IMR-90 (cell line): ENCODE measurements at regions not wholly inside any gene's neighbourhood (a gene's known extent, or its start where the extent isn't known, plus 50 kb on each side); places are given as distances from the start of the nearest gene placed in this dataset.

Source experiments
- ATAC-seq: fragments of 200-7000 bp; cut with Tn5 transposase; 2 replicates; pipeline ENCODE4 v1.9.1; 2020; ENCODE audit warnings: low read depth, mild to moderate bottlenecking, moderate library complexity
- BruUV-seq: library from RNA; stranded (reverse); fragments of 400-500 nt; replicated peaks from 2 replicates; lab custom pipeline; 2021; lab: Mats Ljungman, UMichigan
- CTCF ChIA-PET: fragments of 300-600 bp; formaldehyde crosslinking; extraction: SDS; loops from one replicate; lab custom pipeline; 2021; ENCODE audit warnings: antibody characterized with exemption; lab: Yijun Ruan, JAX
- POLR2A ChIA-PET: fragments of 300-600 bp; sonication (Branson Sonifier 250); formaldehyde crosslinking; loops from one replicate; lab custom pipeline; 2022; ENCODE audit warnings: antibody characterized with exemption; ENCODE audit not compliant: unreplicated experiment; lab: Charles Lee
- DNase-seq: peaks from one replicate; pipeline ENCODE4 v3.0.0; 2013
- H2AFZ ChIP-seq: replicated peaks from 2 replicates; pipeline ENCODE3; 2013; ENCODE audit warnings: low read length, mild to moderate bottlenecking; ENCODE audit not compliant: poor library complexity
- H2AK5ac ChIP-seq: 2 replicates; pipeline ENCODE4 v1.6.1; 2013; ENCODE audit warnings: low read depth, low read length, inconsistent platforms
- H2AK9ac ChIP-seq: replicated peaks from 2 replicates; pipeline ENCODE3; 2013; ENCODE audit warnings: mild to moderate bottlenecking, low read depth, low read length, moderate library complexity; ENCODE audit not compliant: poor library complexity
- H2BK120ac ChIP-seq: 2 replicates; pipeline ENCODE4 v1.6.1; 2013; ENCODE audit warnings: low read depth, low read length, inconsistent platforms
- H2BK15ac ChIP-seq: 3 replicates; pipeline ENCODE4 v1.6.1; 2013; ENCODE audit warnings: low read depth, low read length, inconsistent platforms
- H2BK20ac ChIP-seq: 2 replicates; pipeline ENCODE4 v1.6.1; 2013; ENCODE audit warnings: low read depth, mild to moderate bottlenecking, inconsistent platforms, low read length, moderate library complexity
- H2BK5ac ChIP-seq: 2 replicates; pipeline ENCODE4 v1.6.1; 2013; ENCODE audit warnings: mild to moderate bottlenecking, low read depth, low read length, inconsistent platforms; ENCODE audit not compliant: poor library complexity, severe bottlenecking
- H3K14ac ChIP-seq: replicated peaks from 2 replicates; pipeline ENCODE4 v1.6.1; 2013; ENCODE audit warnings: low read depth, low read length, inconsistent platforms
- H3K18ac ChIP-seq: 2 replicates; pipeline ENCODE4 v1.6.1; 2013; ENCODE audit warnings: low read depth, low read length, control low read depth
- H3K23ac ChIP-seq: 2 replicates; pipeline ENCODE4 v1.6.1; 2013; ENCODE audit warnings: low read depth, low read length, inconsistent platforms
- H3K27ac ChIP-seq: 2 replicates; pipeline ENCODE4 v1.5.1; 2013; ENCODE audit warnings: mild to moderate bottlenecking, control low read depth, low read length; ENCODE audit not compliant: insufficient read depth
- H3K27me3 ChIP-seq: 2 replicates; pipeline ENCODE4 v1.6.1; 2013; ENCODE audit warnings: low read length; ENCODE audit not compliant: control insufficient read depth, insufficient read depth
- H3K36me3 ChIP-seq: 2 replicates; pipeline ENCODE4 v1.6.1; 2013; ENCODE audit warnings: low read length, mixed read lengths; ENCODE audit not compliant: control insufficient read depth, insufficient read depth
- H3K4ac ChIP-seq: 2 replicates; pipeline ENCODE4 v1.6.1; 2013; ENCODE audit warnings: low read depth, low read length, inconsistent platforms
- H3K4me1 ChIP-seq: 2 replicates; pipeline ENCODE4 v1.6.1; 2013; ENCODE audit warnings: low read length, mixed read lengths; ENCODE audit not compliant: control insufficient read depth, insufficient read depth
- H3K4me2 ChIP-seq: 2 replicates; pipeline ENCODE4 v1.6.1; 2013; ENCODE audit warnings: low read depth, mild to moderate bottlenecking, control low read depth, low read length, moderate library complexity
- H3K4me3 ChIP-seq: 2 replicates; pipeline ENCODE4 v1.5.1; 2013; ENCODE audit warnings: low read depth, mild to moderate bottlenecking, control low read depth, low read length, moderate library complexity; ENCODE audit not compliant: insufficient read depth
- H3K56ac ChIP-seq: 2 replicates; pipeline ENCODE4 v1.6.1; 2013; ENCODE audit warnings: low read length, inconsistent platforms; ENCODE audit not compliant: insufficient read depth; ENCODE audit errors: extremely low read depth
- H3K79me1 ChIP-seq, 2 experiments: 2 replicates each; pipeline ENCODE4 v1.6.1; 2013; ENCODE audit warnings: low read length in 2 of 2, inconsistent platforms in 1 of 2, low read depth in 1 of 2
- H3K9ac ChIP-seq: 2 replicates; pipeline ENCODE4 v1.6.1; 2013; ENCODE audit warnings: low read depth, low read length, control low read depth
- H3K9me1 ChIP-seq: 2 replicates; pipeline ENCODE4 v1.6.1; 2013; ENCODE audit warnings: low read length, inconsistent platforms; ENCODE audit not compliant: insufficient read depth
- H3K9me3 ChIP-seq: 2 replicates; pipeline ENCODE4 v1.6.1; 2013; ENCODE audit warnings: low read length; ENCODE audit not compliant: control insufficient read depth, insufficient read depth
- H4K20me1 ChIP-seq: 2 replicates; pipeline ENCODE4 v1.6.1; 2013; ENCODE audit warnings: low read length, inconsistent platforms; ENCODE audit not compliant: insufficient read depth
- H4K5ac ChIP-seq: 2 replicates; pipeline ENCODE4 v1.6.1; 2013; ENCODE audit warnings: mild to moderate bottlenecking, low read depth, low read length, control low read depth
- H4K8ac ChIP-seq, 2 experiments: 2 replicates each; pipeline ENCODE4 v1.6.1; 2013; ENCODE audit warnings: low read depth in 2 of 2, low read length in 2 of 2, control low read depth in 1 of 2, inconsistent platforms in 1 of 2
- H4K91ac ChIP-seq: 2 replicates; pipeline ENCODE4 v1.6.1; 2013; ENCODE audit warnings: low read depth, low read length, inconsistent platforms; ENCODE audit not compliant: insufficient read depth
- ELK1 ChIP-seq: fragments of 150-350 bp; IDR thresholded peaks from 2 replicates; pipeline ENCODE4 v1.6.1; 2016; ENCODE audit warnings: low read depth, mild to moderate bottlenecking, low read length, moderate library complexity, borderline replicate concordance
- FOS ChIP-seq: fragments of 150-350 bp; IDR thresholded peaks from 2 replicates; pipeline ENCODE4 v1.6.1; 2016; ENCODE audit warnings: low read depth, low read length
- MAFK ChIP-seq: IDR thresholded peaks from 2 replicates; pipeline ENCODE4 v1.6.1; 2012; ENCODE audit warnings: low read depth, low read length, improper control_type of control experiment
- MAZ ChIP-seq: IDR thresholded peaks from 2 replicates; pipeline ENCODE4 v1.6.1; 2012; ENCODE audit warnings: low read depth, mild to moderate bottlenecking, low read length, improper control_type of control experiment, moderate library complexity, borderline replicate concordance
- NFE2L2 ChIP-seq: fragments of 150-350 bp; IDR thresholded peaks from 2 replicates; pipeline ENCODE4 v1.6.1; 2016; ENCODE audit warnings: low read depth, mild to moderate bottlenecking, low read length
- RCOR1 ChIP-seq: IDR thresholded peaks from 2 replicates; pipeline ENCODE4 v1.6.1; 2012; ENCODE audit warnings: mild to moderate bottlenecking, low read length, improper control_type of control experiment; ENCODE audit not compliant: insufficient replicate concordance
- RFX5 ChIP-seq: IDR thresholded peaks from 2 replicates; pipeline ENCODE4 v1.8.0; 2012; ENCODE audit warnings: low read depth, mild to moderate bottlenecking, low read length, moderate library complexity
- SMC3 ChIP-seq: fragments of 150-350 bp; IDR thresholded peaks from 2 replicates; pipeline ENCODE4 v1.6.1; 2016; ENCODE audit warnings: low read depth, mild to moderate bottlenecking, antibody characterized with exemption, low read length, moderate library complexity
- USF2 ChIP-seq: fragments of 150-350 bp; IDR thresholded peaks from 2 replicates; pipeline ENCODE4 v1.6.1; 2017; ENCODE audit warnings: mild to moderate bottlenecking, antibody characterized with exemption, low read length, low read depth
- dilution Hi-C: fragments of 300-500 bp; cut with HindIII; formaldehyde crosslinking; loops from one replicate; pipeline ENCODE4 v1.14.3; 2018; ENCODE audit warnings: low sequenced_read_pairs; ENCODE audit not compliant: unreplicated experiment
- in situ Hi-C: fragments of 300-500 bp; cut with MboI; formaldehyde crosslinking; loops from 3 replicates; pipeline ENCODE4 v1.14.3; 2019; ENCODE audit warnings: low sequenced_read_pairs, inconsistent platforms, mixed read lengths
- intact Hi-C: fragments of 100-400 bp; cut with micrococcal nuclease; formaldehyde crosslinking; loops from 2 replicates; pipeline ENCODE4 v1.10.0; 2022

GRCh38 chr22:22035203-22035602 lies 52.6 kb upstream of the TOP3B start:
- dilution Hi-C loops = no loop called here
- ChIA-PET CTCF (no interaction called here), POLR2A (no interaction called here)
- Histone ChIP-seq H3K27me3 (no peaks in the 10 kb centered on the region; the same call in 1 of the 2 replicates), H3K4ac (no peak overlapping the region), H2BK20ac (no peak overlapping the region), H2BK5ac (no peak overlapping the region), H2AFZ (no peak overlapping the region), H4K8ac (no peak overlapping the region), H3K23ac (no peak overlapping the region), H3K27ac (no peak overlapping the region), H2AK5ac (no peak overlapping the region), H3K4me1 (peaks cover 11% of the 10 kb centered on the region), H3K56ac (no peak overlapping the region), H4K5ac (no peak overlapping the region), H2AK9ac (no peak overlapping the region), H3K4me3 (no peak overlapping the region), H3K9me3 (no peaks in the 10 kb centered on the region), H3K18ac (no peak overlapping the region), H3K4me2 (no peak overlapping the region), H3K36me3 (no peaks in the 10 kb centered on the region), H2BK120ac (no peak overlapping the region), H4K20me1 (no peaks in the 10 kb centered on the region; the same call in 1 of the 2 replicates), H2BK15ac (no peak overlapping the region), H3K79me1 (no peaks in the 10 kb centered on the region), H3K9ac (no peak overlapping the region), H3K14ac (no peak overlapping the region), H3K9me1 (peaks cover 26% of the 10 kb centered on the region), H4K91ac (no peak overlapping the region)
- BruUV-seq = no TSS peak
- in situ Hi-C loops = no loop called here
- no peak for TF ChIP-seq ELK1
- no peak for TF ChIP-seq MAZ
- TF ChIP-seq MAFK = no peak
- no peak for TF ChIP-seq RCOR1
- no peak for TF ChIP-seq USF2
- no peak for TF ChIP-seq SMC3
- TF ChIP-seq NFE2L2 = no peak
- no peak for TF ChIP-seq RFX5
- TF ChIP-seq FOS = no peak
- ATAC-seq (no peak), DNase-seq (no peak)
- intact Hi-C loops = loop anchor here (10.0 kb wide), 1 partner anchor 120 kb away; no protein-coding TSS in a partner anchor
